A673 (cell line): ENCODE measurements at regions not wholly inside any gene's neighbourhood (a gene's known extent, or its start where the extent isn't known, plus 50 kb on each side); places are given as distances from the start of the nearest gene placed in this dataset.

Experiments
- BruUV-seq: library from RNA; stranded (reverse); fragments of 400-500 nt; replicated peaks from 2 replicates; lab custom pipeline; 2021; lab: Mats Ljungman, UMichigan
- CTCF ChIA-PET: fragments of 300-600 bp; sonication (Branson Sonifier 250); formaldehyde crosslinking; loops from one replicate; lab custom pipeline; 2022; ENCODE audit warnings: antibody characterized with exemption; lab: Charles Lee
- POLR2A ChIA-PET: fragments of 300-600 bp; sonication (Branson Sonifier 250); formaldehyde crosslinking; loops from one replicate; lab custom pipeline; 2022; ENCODE audit warnings: antibody characterized with exemption; ENCODE audit not compliant: low non-redundant PET; lab: Charles Lee
- DNase-seq: peaks from one replicate; pipeline ENCODE4 v3.0.0-alpha.2; 2015; ENCODE audit warnings: low spot score
- H3K27ac ChIP-seq: fragments of 200-600 bp; sonication (generic); 2 replicates; pipeline ENCODE4 v1.5.1; 2016; ENCODE audit warnings: mixed run types, low read depth, mild to moderate bottlenecking, mixed read lengths, antibody characterized with exemption, low read length; ENCODE audit not compliant: poor library complexity, severe bottlenecking
- H3K27me3 ChIP-seq: fragments of 200-600 bp; sonication (generic); replicated peaks from 2 replicates; pipeline ENCODE4 v1.6.1; 2017; ENCODE audit warnings: mixed run types, low read depth, mild to moderate bottlenecking, mixed read lengths, antibody characterized with exemption, low read length; ENCODE audit not compliant: insufficient read depth, poor library complexity
- H3K36me3 ChIP-seq: fragments of 200-600 bp; sonication (generic); 2 replicates; pipeline ENCODE4 v1.6.1; 2016; ENCODE audit warnings: mixed run types, mild to moderate bottlenecking, mixed read lengths, antibody characterized with exemption, low read length; ENCODE audit not compliant: insufficient read depth, poor library complexity, severe bottlenecking
- H3K4me1 ChIP-seq: fragments of 200-600 bp; sonication (generic); 2 replicates; pipeline ENCODE4 v1.6.1; 2017; ENCODE audit warnings: mixed run types, mild to moderate bottlenecking, mixed read lengths, antibody characterized with exemption, low read length; ENCODE audit not compliant: insufficient read depth, poor library complexity, severe bottlenecking
- H3K4me3 ChIP-seq: fragments of 200-600 bp; sonication (generic); 2 replicates; pipeline ENCODE4 v1.5.1; 2016; ENCODE audit warnings: low read depth, mixed run types, mild to moderate bottlenecking, mixed read lengths, low read length; ENCODE audit not compliant: poor library complexity, severe bottlenecking
- H3K9me3 ChIP-seq: fragments of 200-600 bp; sonication (generic); 2 replicates; pipeline ENCODE4 v1.6.1; 2016; ENCODE audit warnings: mixed run types, low read depth, mild to moderate bottlenecking, mixed read lengths, antibody characterized with exemption, low read length; ENCODE audit not compliant: poor library complexity, severe bottlenecking
- EZH2 ChIP-seq: fragments of 200-600 bp; sonication (generic); IDR thresholded peaks from 2 replicates; pipeline ENCODE4 v1.6.1; 2017; ENCODE audit warnings: borderline replicate concordance, low read depth, mild to moderate bottlenecking, mixed read lengths, antibody characterized with exemption, low read length; ENCODE audit not compliant: poor library complexity, severe bottlenecking
- intact Hi-C: fragments of 100-400 bp; cut with micrococcal nuclease; formaldehyde crosslinking; loops from one replicate; pipeline ENCODE4 v1.10.0; 2022; ENCODE audit not compliant: unreplicated experiment
- TF ChIP-seq, protein P1 (sequence below): fragments of 300-800, 200-600 bp; sonication (generic); conservative IDR thresholded peaks from 2 replicates; pipeline ENCODE4 v1.5.1; 2017; ENCODE audit warnings: low read depth, mild to moderate bottlenecking, antibody characterized with exemption, low read length, moderate library complexity, mixed read lengths

GRCh38 chr16:63617047-63617989 lies 1504.5 kb downstream of the CDH11 start:
- BruUV-seq = no TSS peak
- H3K36me3 ChIP-seq = no peaks in the 10 kb centered on the region
- H3K4me1 ChIP-seq = no peaks in the 10 kb centered on the region
- H3K27me3 ChIP-seq = no peaks in the 10 kb centered on the region
- TF ChIP-seq, protein P1, sequence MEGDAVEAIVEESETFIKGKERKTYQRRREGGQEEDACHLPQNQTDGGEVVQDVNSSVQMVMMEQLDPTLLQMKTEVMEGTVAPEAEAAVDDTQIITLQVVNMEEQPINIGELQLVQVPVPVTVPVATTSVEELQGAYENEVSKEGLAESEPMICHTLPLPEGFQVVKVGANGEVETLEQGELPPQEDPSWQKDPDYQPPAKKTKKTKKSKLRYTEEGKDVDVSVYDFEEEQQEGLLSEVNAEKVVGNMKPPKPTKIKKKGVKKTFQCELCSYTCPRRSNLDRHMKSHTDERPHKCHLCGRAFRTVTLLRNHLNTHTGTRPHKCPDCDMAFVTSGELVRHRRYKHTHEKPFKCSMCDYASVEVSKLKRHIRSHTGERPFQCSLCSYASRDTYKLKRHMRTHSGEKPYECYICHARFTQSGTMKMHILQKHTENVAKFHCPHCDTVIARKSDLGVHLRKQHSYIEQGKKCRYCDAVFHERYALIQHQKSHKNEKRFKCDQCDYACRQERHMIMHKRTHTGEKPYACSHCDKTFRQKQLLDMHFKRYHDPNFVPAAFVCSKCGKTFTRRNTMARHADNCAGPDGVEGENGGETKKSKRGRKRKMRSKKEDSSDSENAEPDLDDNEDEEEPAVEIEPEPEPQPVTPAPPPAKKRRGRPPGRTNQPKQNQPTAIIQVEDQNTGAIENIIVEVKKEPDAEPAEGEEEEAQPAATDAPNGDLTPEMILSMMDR = no peak
- TF ChIP-seq EZH2 = no peak
- ChIA-PET CTCF (no interaction called here), POLR2A (no interaction called here)
- no peak overlapping the region for H3K27ac ChIP-seq
- peak overlapping the region; percentile 32 for H3K4me3 ChIP-seq
- intact Hi-C loops = no loop called here
- peak; percentile 2 for DNase-seq
- H3K9me3 ChIP-seq = no peaks in the 10 kb centered on the region

- Histone ChIP-seq H3K27ac (no peak overlapping the region), H3K27me3 (no peaks in the 10 kb centered on the region), H3K36me3 (no peaks in the 10 kb centered on the region), H3K4me3 (no peak overlapping the region), H3K9me3 (no peaks in the 10 kb centered on the region), H3K4me1 (no peaks in the 10 kb centered on the region)
- TF ChIP-seq EZH2 = no peak
- TF ChIP-seq, protein P1 = no peak
- no peak for DNase-seq
- intact Hi-C loops = no loop called here
- POLR2A ChIA-PET = no interaction called here
- CTCF ChIA-PET = no interaction called here
- BruUV-seq = no TSS peak
Measured at GRCh38 chr16:63614429-63614828, 1507.4 kb downstream of the CDH11 start.

DNA sequence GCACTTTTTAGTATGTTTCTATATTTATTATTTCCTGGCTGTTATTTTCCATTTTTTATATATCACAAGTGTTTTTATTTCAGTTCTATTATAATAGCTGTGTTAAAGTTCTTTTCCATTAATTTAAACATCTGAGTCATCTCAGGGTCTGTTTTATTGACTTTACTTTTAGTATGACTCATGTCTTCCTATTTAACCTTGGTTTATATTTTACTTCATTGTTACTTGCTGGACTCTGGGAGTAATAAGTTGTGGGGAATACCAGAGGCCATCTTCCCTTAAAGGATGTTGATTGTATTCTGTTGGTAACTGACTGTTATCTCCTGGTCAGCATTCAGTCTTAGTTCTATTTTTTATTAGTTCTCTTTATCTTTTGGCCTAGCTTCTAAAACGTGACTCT lies 1508.2 kb downstream of the CDH11 start:
- Histone ChIP-seq H3K4me1 (no peaks in the 10 kb centered on the region), H3K36me3 (no peaks in the 10 kb centered on the region), H3K4me3 (no peak overlapping the region), H3K9me3 (no peaks in the 10 kb centered on the region), H3K27ac (no peak overlapping the region), H3K27me3 (no peaks in the 10 kb centered on the region)
- BruUV-seq = no TSS peak
- ChIA-PET CTCF (no interaction called here), POLR2A (no interaction called here)
- no peak for DNase-seq
- intact Hi-C loops = no loop called here
- TF ChIP-seq, protein P1 = no peak
- no peak for TF ChIP-seq EZH2
